ENCODE measurements at regions not wholly inside any gene's neighbourhood (a gene's known extent, or its start where the extent isn't known, plus 50 kb on each side); places are given as distances from the start of the nearest gene placed in this dataset.

GRCh38 chr1:102107441-102107840 lies 110.7 kb upstream of the OLFM3 start:
- FAIRE-seq (no peak), DNase-seq (ENCODE audit: low read depth) (no peak)
- Histone ChIP-seq H3K36me3 (ENCODE audit: control insufficient read depth, insufficient read depth, low read length) (no peaks in the 10 kb centered on the region), H3K4me3 (ENCODE audit: low read depth, low read length) (no peak overlapping the region), H3K27me3 (ENCODE audit: control insufficient read depth, insufficient read depth, low read length) (no peaks in the 10 kb centered on the region)
- TF ChIP-seq CTCF (IDR thresholded peaks at IDR 0.05; ENCODE audit: insufficient read depth, low read length, severe bottlenecking): no peak

- no peak for TF ChIP-seq CTCF (IDR thresholded peaks at IDR 0.05; ENCODE audit: insufficient read depth, low read length, severe bottlenecking)
- no peaks in the 10 kb centered on the region for H3K27me3 ChIP-seq (ENCODE audit: control insufficient read depth, insufficient read depth, low read length)
- DNase-seq (ENCODE audit: low read depth): no peak
- H3K4me3 ChIP-seq (ENCODE audit: low read depth, low read length): no peak overlapping the region
- H3K36me3 ChIP-seq (ENCODE audit: control insufficient read depth, insufficient read depth, low read length): no peaks in the 10 kb centered on the region
- FAIRE-seq: no peak
Observed at GRCh38 chr1:102105931-102106550, 109.3 kb upstream of the OLFM3 start.

- Histone ChIP-seq H3K36me3 (ENCODE audit: control insufficient read depth, insufficient read depth, low read length) (no peaks in the 10 kb centered on the region), H3K27me3 (ENCODE audit: control insufficient read depth, insufficient read depth, low read length) (no peaks in the 10 kb centered on the region), H3K4me3 (ENCODE audit: low read depth, low read length) (no peak overlapping the region)
- DNase-seq (ENCODE audit: low read depth) (no peak), FAIRE-seq (no peak)
- TF ChIP-seq CTCF (IDR thresholded peaks at IDR 0.05; ENCODE audit: insufficient read depth, low read length, severe bottlenecking): no peak
Observed at GRCh38 chr1:102103646-102104045, 106.9 kb upstream of the OLFM3 start.

DNA sequence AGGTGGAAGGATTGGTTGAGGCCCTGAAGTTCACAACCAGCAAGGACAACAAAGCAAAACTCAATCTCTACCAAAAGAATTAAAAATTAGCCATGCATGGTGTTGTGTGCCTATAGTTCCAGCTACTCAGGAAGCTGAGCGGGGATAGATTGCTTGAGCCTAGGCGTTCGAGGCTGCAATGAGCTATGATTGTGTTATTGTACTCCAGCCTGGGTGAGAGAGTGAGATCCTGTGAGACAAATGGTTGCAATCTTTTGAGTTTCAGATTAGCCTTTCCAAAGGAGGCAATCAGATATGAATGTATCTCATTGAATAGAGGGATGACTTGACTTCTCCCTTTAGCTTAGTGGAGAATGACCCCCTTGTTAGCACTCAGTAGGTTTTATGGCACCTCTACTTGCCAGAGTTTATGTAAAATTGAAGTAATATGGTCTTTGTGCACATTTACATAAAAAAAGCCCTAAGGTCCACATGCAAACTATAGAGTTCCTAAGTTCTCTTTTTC lies 105.6 kb upstream of the OLFM3 start:
- FAIRE-seq (no peak), DNase-seq (ENCODE audit: low read depth) (no peak)
- Histone ChIP-seq H3K27me3 (ENCODE audit: control insufficient read depth, insufficient read depth, low read length) (no peaks in the 10 kb centered on the region), H3K36me3 (ENCODE audit: control insufficient read depth, insufficient read depth, low read length) (no peaks in the 10 kb centered on the region), H3K4me3 (ENCODE audit: low read depth, low read length) (no peak overlapping the region)
- no peak for TF ChIP-seq CTCF (IDR thresholded peaks at IDR 0.05; ENCODE audit: insufficient read depth, low read length, severe bottlenecking)

- Histone ChIP-seq H3K27me3 (ENCODE audit: control insufficient read depth, insufficient read depth, low read length) (no peaks in the 10 kb centered on the region), H3K4me3 (ENCODE audit: low read depth, low read length) (no peak overlapping the region), H3K36me3 (ENCODE audit: control insufficient read depth, insufficient read depth, low read length) (no peaks in the 10 kb centered on the region)
- DNase-seq (ENCODE audit: low read depth) (no peak), FAIRE-seq (no peak)
- TF ChIP-seq CTCF (IDR thresholded peaks at IDR 0.05; ENCODE audit: insufficient read depth, low read length, severe bottlenecking): no peak
Observed at GRCh38 chr1:102100666-102101065, 103.9 kb upstream of the OLFM3 start.

GRCh38 chr1:102099916-102100315 lies 103.2 kb upstream of the OLFM3 start:
- DNase-seq (ENCODE audit: low read depth) (no peak), FAIRE-seq (no peak)
- Histone ChIP-seq H3K36me3 (ENCODE audit: control insufficient read depth, insufficient read depth, low read length) (no peaks in the 10 kb centered on the region), H3K4me3 (ENCODE audit: low read depth, low read length) (no peak overlapping the region), H3K27me3 (ENCODE audit: control insufficient read depth, insufficient read depth, low read length) (no peaks in the 10 kb centered on the region)
- TF ChIP-seq CTCF (IDR thresholded peaks at IDR 0.05; ENCODE audit: insufficient read depth, low read length, severe bottlenecking): no peak
